Activated naive CD4-positive, alpha-beta T cell treated with anti-CD3 and anti-CD28 coated beads for 36 hours (primary cell): ENCODE measurements at regions not wholly inside any gene's neighbourhood (a gene's known extent, or its start where the extent isn't known, plus 50 kb on each side); places are given as distances from the start of the nearest gene placed in this dataset.

ENCODE experiments used
- CTCF ChIA-PET: fragments of 350-600 bp; sonication (Branson Sonifier 250); formaldehyde crosslinking; loops from one replicate; lab custom pipeline; 2021; ENCODE audit warnings: antibody characterized with exemption; lab: Charles Lee
- DNase-seq: peaks from one replicate; pipeline ENCODE4 v3.0.0-alpha.2; 2020
- H3K27ac Mint-ChIP-seq: one replicate; pipeline ENCODE4 v1.8.0; 2021; ENCODE audit warnings: mild to moderate bottlenecking, mixed read lengths
- H3K27me3 Mint-ChIP-seq: one replicate; pipeline ENCODE4 v1.8.0; 2021; ENCODE audit warnings: low read depth, mixed read lengths
- H3K36me3 Mint-ChIP-seq: one replicate; pipeline ENCODE4 v1.8.0; 2021; ENCODE audit warnings: low read depth, mixed read lengths
- H3K4me1 Mint-ChIP-seq: one replicate; pipeline ENCODE4 v1.8.0; 2021; ENCODE audit warnings: low read depth, mixed read lengths
- H3K4me3 Mint-ChIP-seq: one replicate; pipeline ENCODE4 v1.8.0; 2021; ENCODE audit warnings: mild to moderate bottlenecking, moderate library complexity, mixed read lengths
- H3K9me3 Mint-ChIP-seq: one replicate; pipeline ENCODE4 v1.8.0; 2021; ENCODE audit warnings: mixed read lengths
- intact Hi-C: fragments of 100-400 bp; cut with micrococcal nuclease; formaldehyde crosslinking; loops from one replicate; pipeline ENCODE4 v1.15.1; 2023

DNA sequence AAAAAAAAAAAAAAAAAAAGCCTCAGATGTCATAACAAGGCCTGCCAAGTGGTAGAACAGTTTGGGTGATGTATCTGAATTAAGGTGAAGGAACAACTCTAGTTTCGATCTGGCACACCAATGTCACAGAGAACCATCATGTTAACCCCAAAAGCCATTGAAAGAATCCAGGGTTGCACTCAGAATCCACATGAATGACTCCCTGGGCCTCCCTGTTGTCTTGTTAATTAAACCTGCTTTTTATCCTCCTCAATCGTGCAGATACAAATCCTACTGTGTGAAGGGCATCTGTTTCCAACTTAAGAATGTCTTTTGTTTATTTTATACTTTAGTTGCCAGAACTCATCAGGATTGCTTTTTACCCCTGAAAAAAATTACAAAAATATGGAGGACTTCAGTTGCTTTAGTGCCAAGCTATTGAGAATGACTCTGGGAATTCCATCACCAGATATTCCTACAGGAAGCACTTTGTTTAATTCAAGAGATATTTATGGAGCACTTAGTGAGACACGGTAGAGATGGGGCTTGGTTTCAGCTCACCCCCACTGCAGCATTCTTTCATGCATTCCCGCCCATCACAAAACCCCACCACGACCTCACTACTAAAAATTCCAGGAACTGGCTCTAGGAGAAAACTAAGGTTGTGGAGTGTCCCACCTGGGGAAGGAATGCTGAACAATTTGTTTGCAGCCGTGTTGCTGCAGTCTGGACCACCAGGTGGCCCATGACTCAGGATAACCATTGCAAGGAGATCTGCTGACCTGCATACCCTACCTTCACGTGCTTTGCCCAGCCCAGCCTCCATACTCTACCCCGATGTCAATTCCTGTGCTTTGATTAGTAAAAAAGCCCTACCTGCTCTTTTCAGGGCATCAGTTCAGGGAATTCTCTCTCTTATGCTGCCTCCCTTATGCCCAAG is 63.8 kb upstream of the GPRC5B start:
- Mint-ChIP-seq H3K4me3 (no peak overlapping the region), H3K4me1 (no peaks in the 10 kb centered on the region)
- CTCF ChIA-PET = no interaction called here

DNA sequence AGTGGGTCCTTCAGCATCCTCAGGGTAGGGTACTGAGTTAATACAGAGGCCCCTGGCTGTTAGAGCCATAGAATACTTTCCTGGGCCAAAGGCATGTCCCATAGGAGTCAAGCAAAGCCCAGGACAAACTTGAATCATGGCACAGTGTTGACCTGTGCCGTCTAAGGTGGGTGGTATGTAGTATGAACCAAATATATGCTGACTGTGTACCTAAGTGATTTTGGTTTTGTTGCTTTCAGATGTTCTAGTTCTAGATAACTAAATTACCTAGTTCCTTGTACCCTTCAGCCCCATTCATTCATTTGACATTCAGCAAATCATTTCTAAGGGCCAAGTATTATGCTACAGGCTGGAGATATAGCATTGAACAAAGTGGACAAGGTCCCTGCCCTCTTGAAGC is 61.3 kb upstream of the GPRC5B start:
- Mint-ChIP-seq H3K27me3 (no peaks in the 10 kb centered on the region), H3K4me3 (no peak overlapping the region), H3K36me3 (no peaks in the 10 kb centered on the region), H3K9me3 (no peaks in the 10 kb centered on the region), H3K4me1 (no peaks in the 10 kb centered on the region), H3K27ac (no peak overlapping the region)
- no peak for DNase-seq
- intact Hi-C loops = no loop called here
- CTCF ChIA-PET = interaction anchor here (0.9 to 1.0 kb wide), 2 partner anchors 38 to 39 kb away, joined by 3 to 4 read pairs; no protein-coding TSS in a partner anchor

More for the DNA sequence above, 63.8 kb upstream of the GPRC5B start:
- Mint-ChIP-seq H3K36me3 (no peaks in the 10 kb centered on the region), H3K9me3 (no peaks in the 10 kb centered on the region), H3K27ac (no peak overlapping the region), H3K27me3 (peaks cover 3% of the 10 kb centered on the region)
- intact Hi-C loops = no loop called here
- no peak for DNase-seq

DNA sequence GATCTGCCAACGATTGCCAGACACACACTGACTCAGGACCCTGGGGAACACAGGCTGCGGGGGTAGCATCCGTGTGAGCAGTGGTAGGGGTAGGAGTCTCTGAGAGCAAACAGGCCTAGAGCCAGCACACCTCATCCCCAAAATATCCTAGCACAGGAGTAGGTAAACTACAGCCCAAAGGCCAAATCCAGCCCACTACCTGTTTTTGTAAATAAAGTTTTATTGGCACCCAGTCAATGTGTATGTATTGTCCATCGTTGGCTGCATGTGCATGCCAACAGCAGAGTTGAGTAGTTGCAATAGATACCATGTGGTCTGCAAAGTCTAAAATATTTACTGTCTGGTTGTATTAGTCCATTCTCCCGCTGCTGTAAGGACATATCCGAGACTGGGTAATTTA is 55.5 kb upstream of the GPRC5B start:
- Mint-ChIP-seq H3K27ac (no peak overlapping the region), H3K4me1 (no peaks in the 10 kb centered on the region), H3K36me3 (no peaks in the 10 kb centered on the region), H3K9me3 (no peaks in the 10 kb centered on the region), H3K27me3 (peaks cover 4% of the 10 kb centered on the region), H3K4me3 (no peak overlapping the region)
- DNase-seq = no peak
- intact Hi-C loops = no loop called here
- CTCF ChIA-PET = no interaction called here

DNA sequence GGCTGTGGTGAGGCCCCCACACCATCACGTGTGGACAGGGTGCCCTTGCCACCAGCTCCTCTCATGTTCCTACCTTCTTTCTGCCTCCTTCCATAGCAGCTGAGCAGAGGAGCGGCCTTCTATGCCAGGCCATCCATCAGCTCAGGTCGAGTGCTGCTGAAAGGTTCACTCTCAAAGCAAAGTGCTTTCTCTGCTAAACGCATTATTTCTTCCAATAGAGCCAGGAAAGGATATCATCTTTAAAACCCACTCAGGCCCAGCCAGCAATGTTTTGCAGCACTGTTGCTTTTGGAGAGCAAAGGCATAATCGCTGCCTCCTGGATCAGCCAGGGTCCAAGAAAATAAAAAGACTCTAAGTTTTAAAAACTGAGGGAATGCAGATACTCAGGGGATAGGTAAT is 54.9 kb upstream of the GPRC5B start:
- DNase-seq = no peak
- intact Hi-C loops = no loop called here
- Mint-ChIP-seq H3K27me3 (peaks cover 4% of the 10 kb centered on the region), H3K9me3 (no peaks in the 10 kb centered on the region), H3K4me1 (no peaks in the 10 kb centered on the region), H3K27ac (no peak overlapping the region), H3K4me3 (no peak overlapping the region), H3K36me3 (no peaks in the 10 kb centered on the region)
- CTCF ChIA-PET = no interaction called here

DNA sequence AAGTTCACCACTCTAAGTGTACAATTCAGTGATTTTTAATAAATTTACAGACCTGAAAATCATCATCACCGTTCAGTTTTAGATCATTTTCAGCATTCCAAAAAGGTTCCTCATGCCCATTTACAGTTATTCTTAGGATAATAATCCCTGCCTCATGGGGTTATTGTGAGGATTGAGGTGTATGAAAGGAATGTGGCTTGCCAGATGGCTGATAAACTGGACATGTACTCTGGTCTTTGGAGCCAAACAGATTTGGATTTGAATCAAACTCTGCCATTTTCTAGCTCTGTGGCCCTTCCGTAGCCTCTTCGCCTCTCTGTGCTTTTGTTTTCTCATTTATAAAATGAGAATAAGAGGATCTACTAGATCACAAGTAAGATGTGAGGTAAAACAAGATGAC is 53.9 kb upstream of the GPRC5B start:
- peaks cover 4% of the 10 kb centered on the region for H3K27me3 Mint-ChIP-seq
- no peak overlapping the region for H3K4me3 Mint-ChIP-seq
- CTCF ChIA-PET = no interaction called here
- H3K36me3 Mint-ChIP-seq = no peaks in the 10 kb centered on the region
- no peaks in the 10 kb centered on the region for H3K9me3 Mint-ChIP-seq
- intact Hi-C loops = no loop called here
- H3K27ac Mint-ChIP-seq = no peak overlapping the region
- DNase-seq = no peak
- no peaks in the 10 kb centered on the region for H3K4me1 Mint-ChIP-seq

GRCh38 chr16:19936441-19936840 is 51.8 kb upstream of the GPRC5B start:
- intact Hi-C loops = no loop called here

DNA sequence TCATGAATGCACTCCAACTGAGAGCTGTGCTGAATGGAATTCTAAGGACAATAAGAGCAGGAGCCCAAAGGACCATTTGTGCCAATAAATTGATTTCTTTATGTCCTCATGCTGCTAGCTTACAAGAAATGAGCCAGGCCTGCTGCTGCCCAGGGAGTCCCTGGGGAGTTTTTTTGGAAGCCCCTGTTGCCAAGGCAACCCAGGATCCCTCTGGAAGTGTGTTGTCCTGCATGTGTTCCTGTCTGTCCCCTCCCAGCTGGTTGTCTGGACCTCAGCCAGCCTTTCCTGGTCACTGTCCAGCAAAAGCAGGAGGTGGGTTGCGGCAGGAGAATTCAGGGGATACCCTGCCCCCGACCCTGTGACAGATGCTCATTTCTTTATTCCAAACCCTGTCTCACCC is 51.0 kb upstream of the GPRC5B start:
- CTCF ChIA-PET = no interaction called here
- no peak overlapping the region for H3K27ac Mint-ChIP-seq
- H3K27me3 Mint-ChIP-seq = peaks cover 4% of the 10 kb centered on the region
- H3K4me3 Mint-ChIP-seq = no peak overlapping the region
- H3K4me1 Mint-ChIP-seq = no peaks in the 10 kb centered on the region
- no peaks in the 10 kb centered on the region for H3K36me3 Mint-ChIP-seq
- H3K9me3 Mint-ChIP-seq = no peaks in the 10 kb centered on the region
- intact Hi-C loops = no loop called here
- DNase-seq = no peak

More at GRCh38 chr16:19936441-19936840, 51.8 kb upstream of the GPRC5B start:
- H3K36me3 Mint-ChIP-seq = no peaks in the 10 kb centered on the region
- no peak overlapping the region for H3K4me3 Mint-ChIP-seq
- DNase-seq = no peak
- CTCF ChIA-PET = no interaction called here
- no peaks in the 10 kb centered on the region for H3K9me3 Mint-ChIP-seq
- no peaks in the 10 kb centered on the region for H3K4me1 Mint-ChIP-seq
- H3K27me3 Mint-ChIP-seq = peaks cover 4% of the 10 kb centered on the region
- H3K27ac Mint-ChIP-seq = no peak overlapping the region
